ENCODE measurements at regions not wholly inside any gene's neighbourhood (a gene's known extent, or its start where the extent isn't known, plus 50 kb on each side); places are given as distances from the start of the nearest gene placed in this dataset.

DNA sequence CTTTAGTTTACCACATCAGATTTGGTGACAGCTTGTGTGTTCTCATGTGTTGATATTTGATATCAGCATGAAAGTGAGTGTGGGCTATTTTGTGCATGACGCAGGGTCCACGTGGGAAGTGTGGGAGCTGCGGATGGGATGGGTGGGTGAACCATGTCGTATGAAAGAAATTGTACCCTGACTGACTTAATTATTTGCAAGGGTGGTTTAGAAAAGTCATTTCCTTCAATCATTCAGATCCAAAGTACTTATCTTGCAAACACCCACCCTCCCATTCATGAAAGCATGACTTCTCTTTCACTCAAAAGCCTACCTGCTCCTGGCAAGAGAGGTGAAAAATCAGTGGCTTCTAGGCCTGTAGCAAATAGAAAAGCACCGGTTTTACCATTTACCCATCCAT, 91.8 kb upstream of the BACH2 start:
- TF ChIP-seq, protein P1, sequence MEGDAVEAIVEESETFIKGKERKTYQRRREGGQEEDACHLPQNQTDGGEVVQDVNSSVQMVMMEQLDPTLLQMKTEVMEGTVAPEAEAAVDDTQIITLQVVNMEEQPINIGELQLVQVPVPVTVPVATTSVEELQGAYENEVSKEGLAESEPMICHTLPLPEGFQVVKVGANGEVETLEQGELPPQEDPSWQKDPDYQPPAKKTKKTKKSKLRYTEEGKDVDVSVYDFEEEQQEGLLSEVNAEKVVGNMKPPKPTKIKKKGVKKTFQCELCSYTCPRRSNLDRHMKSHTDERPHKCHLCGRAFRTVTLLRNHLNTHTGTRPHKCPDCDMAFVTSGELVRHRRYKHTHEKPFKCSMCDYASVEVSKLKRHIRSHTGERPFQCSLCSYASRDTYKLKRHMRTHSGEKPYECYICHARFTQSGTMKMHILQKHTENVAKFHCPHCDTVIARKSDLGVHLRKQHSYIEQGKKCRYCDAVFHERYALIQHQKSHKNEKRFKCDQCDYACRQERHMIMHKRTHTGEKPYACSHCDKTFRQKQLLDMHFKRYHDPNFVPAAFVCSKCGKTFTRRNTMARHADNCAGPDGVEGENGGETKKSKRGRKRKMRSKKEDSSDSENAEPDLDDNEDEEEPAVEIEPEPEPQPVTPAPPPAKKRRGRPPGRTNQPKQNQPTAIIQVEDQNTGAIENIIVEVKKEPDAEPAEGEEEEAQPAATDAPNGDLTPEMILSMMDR (IDR thresholded peaks at IDR 0.05; ENCODE audit: control insufficient read depth, insufficient read depth, low read depth, low read length, missing control alignments), result no peak
- no peak for DNase-seq (ENCODE audit: low read depth)
- no peak overlapping the region for H3K4me3 ChIP-seq (ENCODE audit: control insufficient read depth, low read depth, low read length)

DNA sequence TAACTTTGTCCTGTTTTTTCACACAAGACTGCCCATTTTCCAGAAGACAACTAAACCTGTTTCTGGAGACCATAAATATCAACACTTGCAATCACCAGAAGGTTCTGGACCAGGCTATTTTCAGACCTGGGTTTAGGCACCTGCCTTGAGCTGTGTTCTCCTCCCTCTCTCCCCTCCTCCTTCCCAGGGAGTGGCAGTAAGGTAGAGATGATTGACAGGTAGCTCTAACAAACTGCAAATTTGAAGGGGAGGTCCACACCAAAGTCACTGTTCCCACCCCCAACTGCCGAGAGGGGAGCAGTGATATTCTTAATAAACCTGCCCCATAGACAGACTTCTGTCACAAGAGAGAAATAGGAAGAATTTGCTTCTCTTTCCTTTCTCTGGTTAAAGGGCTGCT, 91.2 kb upstream of the BACH2 start:
- TF ChIP-seq, protein P1 (IDR thresholded peaks at IDR 0.05; ENCODE audit: control insufficient read depth, insufficient read depth, low read depth, low read length, missing control alignments), result no peak
- DNase-seq (ENCODE audit: low read depth), result no peak
- H3K4me3 ChIP-seq (ENCODE audit: control insufficient read depth, low read depth, low read length), result no peak overlapping the region

DNA sequence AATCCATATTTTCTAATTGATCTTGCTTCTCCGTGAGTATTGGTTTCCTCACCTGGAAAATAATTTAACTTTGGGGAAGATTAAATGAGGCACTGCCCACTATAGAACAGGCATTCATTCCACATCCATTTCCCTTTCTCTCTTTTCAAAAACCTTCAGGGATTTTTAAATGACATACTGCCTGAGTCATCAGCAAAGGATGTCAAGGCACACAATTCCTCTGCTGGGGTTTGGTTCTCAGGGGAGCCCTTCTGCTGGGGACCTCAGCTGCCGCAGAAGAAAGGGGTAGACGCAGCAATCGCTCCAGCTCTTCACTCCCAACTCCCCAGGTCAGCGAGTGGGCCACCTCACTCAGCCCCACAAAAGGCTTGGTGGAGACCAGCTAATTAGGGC, 90.7 kb upstream of the BACH2 start:
- no peak overlapping the region for H3K4me3 ChIP-seq (ENCODE audit: control insufficient read depth, low read depth, low read length)
- TF ChIP-seq, protein P1 (IDR thresholded peaks at IDR 0.05; ENCODE audit: control insufficient read depth, insufficient read depth, low read depth, low read length, missing control alignments), result no peak
- no peak for DNase-seq (ENCODE audit: low read depth)

DNA sequence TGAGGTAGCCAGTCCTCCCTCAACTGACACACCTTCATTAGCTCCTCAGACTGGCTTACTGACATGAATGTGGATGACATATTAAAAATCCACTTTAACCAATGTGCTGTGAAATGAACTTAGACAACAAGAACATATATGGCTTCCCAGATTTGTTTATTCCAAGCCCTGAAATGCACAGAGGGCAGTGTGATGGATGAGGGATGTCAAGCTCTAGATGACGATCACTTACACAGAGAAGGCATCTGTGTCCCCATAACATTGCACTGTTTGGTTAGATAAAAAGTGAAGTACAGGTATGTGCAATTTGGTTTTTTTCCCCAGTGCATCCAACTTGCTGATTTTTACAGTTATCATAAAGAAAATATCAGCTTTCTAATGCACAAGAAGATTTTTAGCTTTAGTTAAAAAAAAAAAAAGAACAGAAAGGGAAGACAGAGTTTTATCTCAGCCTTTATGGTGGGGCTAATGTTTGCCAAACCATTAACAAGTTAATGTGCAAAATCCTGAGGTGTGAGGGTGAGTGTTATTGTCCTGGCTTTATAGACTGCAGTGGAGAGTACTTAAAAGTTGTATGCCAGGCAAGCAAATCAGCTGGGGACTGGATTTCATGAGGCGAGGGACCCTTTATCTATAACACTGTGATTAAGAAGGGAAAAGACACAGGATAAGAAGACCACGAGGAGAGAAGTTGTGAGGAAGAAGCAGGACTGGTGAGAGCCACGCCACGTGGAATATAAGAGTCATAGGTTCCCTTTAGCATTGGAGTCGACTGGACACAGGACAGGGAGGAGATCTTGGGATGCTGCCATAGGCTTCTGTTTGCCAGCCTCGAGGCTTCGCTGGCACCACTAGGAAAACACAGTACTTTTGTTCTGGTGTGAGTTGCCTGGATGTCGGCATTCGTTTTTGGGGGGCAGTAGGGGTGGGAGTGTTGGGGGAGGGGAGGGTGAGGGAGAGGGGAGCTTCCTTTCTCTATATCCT, 90.0 kb upstream of the BACH2 start:
- TF ChIP-seq, protein P1 (IDR thresholded peaks at IDR 0.05; ENCODE audit: control insufficient read depth, insufficient read depth, low read depth, low read length, missing control alignments), result no peak
- no peak for DNase-seq (ENCODE audit: low read depth)
- H3K4me3 ChIP-seq (ENCODE audit: control insufficient read depth, low read depth, low read length), result no peak overlapping the region

DNA sequence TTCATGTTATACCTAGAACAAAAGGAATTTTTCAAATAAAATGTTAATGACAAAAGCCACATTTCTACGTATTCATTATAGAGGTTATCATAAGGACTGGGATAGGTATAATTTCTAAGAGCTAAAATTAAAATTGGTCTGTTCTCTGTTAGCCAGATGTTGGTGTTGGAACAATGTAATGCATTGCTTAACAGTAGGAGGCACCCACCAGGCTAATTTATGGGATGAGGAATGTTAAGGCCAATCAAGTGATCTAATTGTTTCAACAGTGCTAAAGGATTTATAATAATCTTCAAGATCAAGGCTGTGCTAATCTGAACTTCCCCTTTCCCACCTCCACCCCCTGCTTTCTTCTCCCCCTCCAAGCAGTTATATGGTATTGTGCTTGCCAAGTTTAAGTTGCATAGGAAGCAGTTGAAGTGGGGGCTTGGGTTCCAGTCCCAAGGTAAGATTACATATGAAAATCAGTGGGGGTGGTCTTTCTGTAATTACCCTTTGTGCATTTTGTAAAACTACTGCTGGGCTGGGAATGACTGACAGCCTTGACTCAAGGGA, 89.2 kb upstream of the BACH2 start:
- TF ChIP-seq, protein P1 (IDR thresholded peaks at IDR 0.05; ENCODE audit: control insufficient read depth, insufficient read depth, low read depth, low read length, missing control alignments), result no peak
- DNase-seq (ENCODE audit: low read depth), result no peak
- H3K4me3 ChIP-seq (ENCODE audit: control insufficient read depth, low read depth, low read length), result no peak overlapping the region

DNA sequence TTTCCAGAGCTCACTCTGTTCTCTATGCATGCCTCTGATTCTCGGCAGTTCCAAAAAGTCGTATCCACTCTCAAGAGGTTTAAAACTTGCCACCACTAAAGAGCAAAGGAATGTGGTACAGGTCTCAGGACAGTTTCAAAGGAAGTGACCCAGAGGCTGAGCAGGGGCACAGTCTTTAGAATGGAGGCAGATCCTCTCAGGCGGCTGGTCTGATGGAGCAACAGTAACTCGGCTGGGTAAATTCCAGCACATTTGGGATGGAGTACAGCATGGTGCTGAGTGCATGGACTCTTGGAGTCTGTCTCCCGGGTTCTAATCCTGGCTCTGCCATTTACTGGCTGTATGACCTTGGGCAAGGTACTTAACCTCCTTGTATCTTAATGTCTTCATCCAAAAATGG, 88.1 kb upstream of the BACH2 start:
- TF ChIP-seq, protein P1 (IDR thresholded peaks at IDR 0.05; ENCODE audit: control insufficient read depth, insufficient read depth, low read depth, low read length, missing control alignments), result no peak
- DNase-seq (ENCODE audit: low read depth), result no peak

More for the DNA sequence above, 88.1 kb upstream of the BACH2 start:
- no peak overlapping the region for H3K4me3 ChIP-seq (ENCODE audit: control insufficient read depth, low read depth, low read length)
